ENCODE measurements at regions not wholly inside any gene's neighbourhood (a gene's known extent, or its start where the extent isn't known, plus 50 kb on each side); places are given as distances from the start of the nearest gene placed in this dataset.

DNA sequence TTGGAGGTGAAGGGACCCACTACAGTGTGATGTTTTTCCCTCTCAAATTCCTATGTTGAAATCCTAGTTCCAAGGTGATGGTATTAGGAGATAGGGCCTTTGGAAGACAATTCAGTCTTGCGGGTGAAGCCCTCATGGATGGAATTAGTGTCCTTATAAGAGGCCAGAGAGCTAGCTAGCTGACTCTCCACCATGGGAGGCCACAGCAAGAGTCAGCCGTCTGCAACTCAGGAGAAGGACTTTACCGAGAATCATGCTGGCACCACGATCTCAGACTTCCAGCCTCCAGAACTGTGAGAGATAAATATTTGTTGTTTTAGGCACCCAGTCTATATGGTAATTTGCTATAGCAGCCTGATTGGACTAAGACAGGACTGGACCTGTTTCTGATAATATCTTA lies 461.4 kb downstream of the TSN start:
- no peaks in the 10 kb centered on the region for H3K36me3 ChIP-seq (ENCODE audit: control insufficient read depth in 4 of 4, insufficient read depth in 4 of 4, low read length in 4 of 4)
- H3K27me3 ChIP-seq (ENCODE audit: control insufficient read depth in 3 of 3, insufficient read depth in 3 of 3, low read length in 2 of 3): no peaks in the 10 kb centered on the region
- H3K4me3 ChIP-seq: no peak overlapping the region
- H3K9me3 ChIP-seq (ENCODE audit: control insufficient read depth in 4 of 4, insufficient read depth in 3 of 4, low read length in 3 of 4): peaks cover 0 to 2% (median 0%) of the 10 kb centered on the region in 4 donors
- WGBS, 2 donors: 91 to 93% methylated on average over 4 of the region's 4 CpGs
- H3K27ac ChIP-seq (ENCODE audit: low read depth in 1 of 2, low read length in 1 of 2): no peak overlapping the region
- TF ChIP-seq, protein P1, sequence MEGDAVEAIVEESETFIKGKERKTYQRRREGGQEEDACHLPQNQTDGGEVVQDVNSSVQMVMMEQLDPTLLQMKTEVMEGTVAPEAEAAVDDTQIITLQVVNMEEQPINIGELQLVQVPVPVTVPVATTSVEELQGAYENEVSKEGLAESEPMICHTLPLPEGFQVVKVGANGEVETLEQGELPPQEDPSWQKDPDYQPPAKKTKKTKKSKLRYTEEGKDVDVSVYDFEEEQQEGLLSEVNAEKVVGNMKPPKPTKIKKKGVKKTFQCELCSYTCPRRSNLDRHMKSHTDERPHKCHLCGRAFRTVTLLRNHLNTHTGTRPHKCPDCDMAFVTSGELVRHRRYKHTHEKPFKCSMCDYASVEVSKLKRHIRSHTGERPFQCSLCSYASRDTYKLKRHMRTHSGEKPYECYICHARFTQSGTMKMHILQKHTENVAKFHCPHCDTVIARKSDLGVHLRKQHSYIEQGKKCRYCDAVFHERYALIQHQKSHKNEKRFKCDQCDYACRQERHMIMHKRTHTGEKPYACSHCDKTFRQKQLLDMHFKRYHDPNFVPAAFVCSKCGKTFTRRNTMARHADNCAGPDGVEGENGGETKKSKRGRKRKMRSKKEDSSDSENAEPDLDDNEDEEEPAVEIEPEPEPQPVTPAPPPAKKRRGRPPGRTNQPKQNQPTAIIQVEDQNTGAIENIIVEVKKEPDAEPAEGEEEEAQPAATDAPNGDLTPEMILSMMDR (IDR thresholded peaks at IDR 0.05; ENCODE audit: control extremely low read depth, extremely low read depth): no peak
- H3K9ac ChIP-seq (ENCODE audit: insufficient read depth in 1 of 2, low read length in 2 of 2): no peak overlapping the region
- DNase-seq (no peak), ATAC-seq (ENCODE audit: insufficient read depth, low FRiP score) (no peak)
- H3K4me1 ChIP-seq (ENCODE audit: control insufficient read depth in 5 of 5, insufficient read depth in 5 of 5, low read length in 5 of 5): no peaks in the 10 kb centered on the region

DNA sequence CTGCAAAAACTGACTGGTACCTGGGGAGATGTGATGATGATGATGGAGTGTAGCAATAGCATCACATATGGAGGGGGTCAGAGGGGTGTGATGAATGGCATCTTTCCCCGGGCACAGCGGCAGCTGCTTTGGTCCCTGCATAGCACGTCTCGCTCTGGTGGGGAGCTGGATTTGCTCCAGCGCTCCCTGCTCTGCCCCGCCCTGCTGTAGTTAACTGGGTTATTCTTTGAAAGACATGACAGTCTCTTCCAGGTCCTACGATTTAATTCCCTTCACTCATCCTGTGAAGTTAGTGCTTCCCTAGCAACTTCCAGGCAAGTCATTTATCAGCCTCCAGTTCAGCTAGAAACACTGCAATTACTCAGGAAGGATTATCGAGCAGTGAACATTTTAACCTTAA lies 463.1 kb downstream of the TSN start:
- Histone ChIP-seq H3K4me3 (no peak overlapping the region), H3K9ac (ENCODE audit: insufficient read depth in 1 of 2, low read length in 2 of 2) (no peak overlapping the region), H3K36me3 (ENCODE audit: control insufficient read depth in 4 of 4, insufficient read depth in 4 of 4, low read length in 4 of 4) (no peaks in the 10 kb centered on the region), H3K27ac (ENCODE audit: low read depth in 1 of 2, low read length in 1 of 2) (no peak overlapping the region), H3K4me1 (ENCODE audit: control insufficient read depth in 5 of 5, insufficient read depth in 5 of 5, low read length in 5 of 5) (no peaks in the 10 kb centered on the region), H3K9me3 (ENCODE audit: control insufficient read depth in 4 of 4, insufficient read depth in 3 of 4, low read length in 3 of 4) (peaks cover 0 to 2% (median 0%) of the 10 kb centered on the region in 4 donors), H3K27me3 (ENCODE audit: control insufficient read depth in 3 of 3, insufficient read depth in 3 of 3, low read length in 2 of 3) (no peaks in the 10 kb centered on the region)
- 79 to 86% methylated on average over 8 of the region's 8 CpGs for WGBS, 2 donors
- DNase-seq: no peak
- TF ChIP-seq, protein P1 (IDR thresholded peaks at IDR 0.05; ENCODE audit: control extremely low read depth, extremely low read depth): no peak
- ATAC-seq (ENCODE audit: insufficient read depth, low FRiP score): no peak

DNA sequence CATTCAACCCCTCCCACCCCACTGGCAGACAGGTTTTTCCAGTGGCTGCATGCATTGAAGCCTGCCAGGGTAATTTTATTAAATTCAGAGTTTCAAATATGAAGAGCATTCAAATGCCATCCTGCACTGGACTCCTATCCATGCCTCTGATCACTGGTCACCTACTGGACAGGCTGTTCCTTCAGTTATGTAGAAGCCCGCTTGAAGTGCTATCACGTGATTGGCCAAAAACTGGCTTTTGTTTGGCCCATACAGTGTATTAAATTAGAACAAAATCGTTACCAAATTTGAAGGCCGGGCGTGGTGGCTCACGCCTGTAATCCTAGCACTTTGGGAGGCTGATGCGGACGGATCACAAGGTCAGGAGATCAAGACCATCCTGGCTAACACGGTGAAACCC lies 464.1 kb downstream of the TSN start:
- Histone ChIP-seq H3K27ac (ENCODE audit: low read depth in 1 of 2, low read length in 1 of 2) (no peak overlapping the region), H3K9ac (ENCODE audit: insufficient read depth in 1 of 2, low read length in 2 of 2) (no peak overlapping the region), H3K9me3 (ENCODE audit: control insufficient read depth in 4 of 4, insufficient read depth in 3 of 4, low read length in 3 of 4) (peaks cover 0 to 2% (median 0%) of the 10 kb centered on the region in 4 donors), H3K4me1 (ENCODE audit: control insufficient read depth in 5 of 5, insufficient read depth in 5 of 5, low read length in 5 of 5) (no peaks in the 10 kb centered on the region), H3K36me3 (ENCODE audit: control insufficient read depth in 4 of 4, insufficient read depth in 4 of 4, low read length in 4 of 4) (no peaks in the 10 kb centered on the region), H3K27me3 (ENCODE audit: control insufficient read depth in 3 of 3, insufficient read depth in 3 of 3, low read length in 2 of 3) (no peaks in the 10 kb centered on the region), H3K4me3 (no peak overlapping the region)
- TF ChIP-seq, protein P1 (IDR thresholded peaks at IDR 0.05; ENCODE audit: control extremely low read depth, extremely low read depth): no peak
- DNase-seq: no peak
- WGBS, 2 donors: 94 to 98% methylated on average over 9 of the region's 9 CpGs
- no peak for ATAC-seq (ENCODE audit: insufficient read depth, low FRiP score)

DNA sequence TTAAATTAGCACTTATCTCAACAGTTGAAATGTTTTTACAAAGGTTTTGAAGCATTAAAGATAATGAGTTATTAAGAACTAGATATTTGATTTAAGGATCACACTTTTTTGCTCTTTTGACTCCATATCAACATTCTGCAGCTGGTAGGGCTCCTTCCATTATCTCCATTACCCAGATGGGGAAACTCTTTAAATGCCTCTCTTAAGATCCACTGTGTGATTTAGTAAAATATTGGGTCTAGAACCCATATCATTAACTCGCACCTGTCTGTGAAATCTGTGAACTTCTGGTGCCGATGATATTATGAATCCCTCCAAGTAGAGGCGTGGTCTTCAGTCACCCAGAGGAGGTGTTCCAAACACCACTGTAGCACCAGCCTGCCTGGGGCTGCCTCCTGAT lies 466.2 kb downstream of the TSN start:
- no peak overlapping the region for H3K9ac ChIP-seq (ENCODE audit: insufficient read depth in 1 of 2, low read length in 2 of 2)
- no peaks in the 10 kb centered on the region for H3K27me3 ChIP-seq (ENCODE audit: control insufficient read depth in 3 of 3, insufficient read depth in 3 of 3, low read length in 2 of 3)
- ATAC-seq (ENCODE audit: insufficient read depth, low FRiP score): no peak
- DNase-seq: no peak
- WGBS, 2 donors: 95 to 96% methylated on average over 3 of the region's 3 CpGs
- H3K9me3 ChIP-seq (ENCODE audit: control insufficient read depth in 4 of 4, insufficient read depth in 3 of 4, low read length in 3 of 4): no peaks in the 10 kb centered on the region
- no peak overlapping the region for H3K4me3 ChIP-seq
- no peak overlapping the region for H3K27ac ChIP-seq (ENCODE audit: low read depth in 1 of 2, low read length in 1 of 2)
- H3K4me1 ChIP-seq (ENCODE audit: control insufficient read depth in 5 of 5, insufficient read depth in 5 of 5, low read length in 5 of 5): no peaks in the 10 kb centered on the region
- H3K36me3 ChIP-seq (ENCODE audit: control insufficient read depth in 4 of 4, insufficient read depth in 4 of 4, low read length in 4 of 4): no peaks in the 10 kb centered on the region
- TF ChIP-seq, protein P1 (IDR thresholded peaks at IDR 0.05; ENCODE audit: control extremely low read depth, extremely low read depth): no peak
